CD14-positive monocyte (primary cell): ENCODE measurements at regions not wholly inside any gene's neighbourhood (a gene's known extent, or its start where the extent isn't known, plus 50 kb on each side); places are given as distances from the start of the nearest gene placed in this dataset.

Experiments used
- DNase-seq, 3 donors: peaks; one replicate each; pipeline ENCODE4 v3.0.0-alpha.2; 2011 to 2022
- H2AFZ ChIP-seq: 2 replicates; pipeline ENCODE4 v1.6.0; 2012; ENCODE audit warnings: mild to moderate bottlenecking, low read depth, low read length, inconsistent platforms; ENCODE audit not compliant: insufficient read depth, poor library complexity, severe bottlenecking
- H3K27ac ChIP-seq, 2 donors: 1 replicate in 1 of 2; 2 replicates in 1 of 2; pipeline ENCODE4 v1.5.1; 2012 to 2013; ENCODE audit warnings: low read length in 2 of 2, control low read depth in 1 of 2, inconsistent platforms in 1 of 2, low read depth in 1 of 2, mild to moderate bottlenecking in 1 of 2
- H3K27me3 ChIP-seq, 2 donors: one replicate each; pipeline versions ENCODE4 v1.6.0 to v1.6.1; 2011 to 2013; ENCODE audit warnings: low read length in 2 of 2; ENCODE audit not compliant: control insufficient read depth in 2 of 2, insufficient read depth in 2 of 2
- H3K36me3 ChIP-seq, 2 donors: replicated peaks in 1 of 2; 1 replicate in 1 of 2; 2 replicates in 1 of 2; pipeline versions ENCODE4 v1.5.1 to v1.6.1; 2012 to 2013; ENCODE audit warnings: low read length in 2 of 2, control low read depth in 1 of 2, inconsistent platforms in 1 of 2, mild to moderate bottlenecking in 1 of 2; ENCODE audit not compliant: insufficient read depth in 2 of 2, control insufficient read depth in 1 of 2
- H3K4me1 ChIP-seq, 2 donors: 1 replicate in 1 of 2; 2 replicates in 1 of 2; pipeline versions ENCODE4 v1.5.1 to v1.6.1; 2012 to 2013; ENCODE audit warnings: low read length in 2 of 2, control low read depth in 1 of 2, inconsistent platforms in 1 of 2, mild to moderate bottlenecking in 1 of 2, moderate library complexity in 1 of 2; ENCODE audit not compliant: insufficient read depth in 2 of 2, control insufficient read depth in 1 of 2
- H3K4me2 ChIP-seq: replicated peaks from 2 replicates; pipeline ENCODE3; 2012; ENCODE audit warnings: low read length, moderate library complexity, mild to moderate bottlenecking; ENCODE audit not compliant: poor library complexity, severe bottlenecking; ENCODE audit errors: extremely low read depth
- H3K4me3 ChIP-seq, 3 experiments: fragments of 200-600 bp in 1 of 3; sonication (generic) in 1 of 3; replicated peaks in 1 of 3; 1 replicate in 2 of 3; 2 replicates in 1 of 3; pipeline ENCODE4 v1.5.1; 2011 to 2013; ENCODE audit warnings: low read length in 3 of 3, mild to moderate bottlenecking in 3 of 3, control low read depth in 2 of 3, low read depth in 2 of 3, inconsistent platforms in 1 of 3, moderate library complexity in 1 of 3
- H3K79me2 ChIP-seq: 2 replicates; pipeline ENCODE4 v1.6.0; 2012; ENCODE audit warnings: mild to moderate bottlenecking, control low read depth, inconsistent platforms, low read length, moderate library complexity; ENCODE audit not compliant: insufficient read depth
- H3K9ac ChIP-seq: 2 replicates; pipeline ENCODE4 v1.6.0; 2017; ENCODE audit warnings: low read length, mild to moderate bottlenecking; ENCODE audit not compliant: insufficient read depth, poor library complexity, severe bottlenecking
- H3K9me3 ChIP-seq, 2 donors: replicated peaks in 1 of 2; 1 replicate in 1 of 2; 2 replicates in 1 of 2; pipeline versions ENCODE4 v1.5.1 to v1.6.1; 2012 to 2013; ENCODE audit warnings: low read length in 2 of 2, control low read depth in 1 of 2; ENCODE audit not compliant: control insufficient read depth in 1 of 2, insufficient read depth in 1 of 2
- H4K20me1 ChIP-seq: 2 replicates; pipeline ENCODE4 v1.6.0; 2012; ENCODE audit warnings: mild to moderate bottlenecking, low read length, control low read depth, moderate library complexity; ENCODE audit not compliant: insufficient read depth
- H3K27ac Mint-ChIP-seq, 7 donors: one replicate each; pipeline ENCODE4 v1.8.0; 2020; ENCODE audit warnings: mild to moderate bottlenecking in 7 of 7, mixed read lengths in 7 of 7, moderate library complexity in 6 of 7, inconsistent platforms in 2 of 7
- H3K27me3 Mint-ChIP-seq, 3 donors: one replicate each; pipeline ENCODE4 v1.8.0; 2021 to 2022; ENCODE audit warnings: low read depth in 3 of 3, mild to moderate bottlenecking in 3 of 3, mixed read lengths in 3 of 3, moderate library complexity in 3 of 3, inconsistent platforms in 1 of 3
- H3K36me3 Mint-ChIP-seq, 2 donors: one replicate each; pipeline ENCODE4 v1.8.0; 2020; ENCODE audit warnings: mixed read lengths in 2 of 2, inconsistent platforms in 1 of 2, mild to moderate bottlenecking in 1 of 2
- H3K4me1 Mint-ChIP-seq: one replicate; pipeline ENCODE4 v1.8.0; 2020; ENCODE audit warnings: mild to moderate bottlenecking, mixed read lengths
- H3K4me3 Mint-ChIP-seq, 2 donors: one replicate each; pipeline ENCODE4 v1.8.0; 2020; ENCODE audit warnings: mild to moderate bottlenecking in 2 of 2, mixed read lengths in 2 of 2, moderate library complexity in 1 of 2
- H3K9me3 Mint-ChIP-seq, 7 donors: one replicate each; pipeline ENCODE4 v1.8.0; 2020 to 2022; ENCODE audit warnings: mixed read lengths in 7 of 7, mild to moderate bottlenecking in 6 of 7, moderate library complexity in 6 of 7, inconsistent platforms in 2 of 7
- CTCF ChIP-seq: fragments of 200-600 bp; IDR thresholded peaks from one replicate; pipeline ENCODE4 v1.8.0; 2022; ENCODE audit warnings: antibody characterized with exemption, mild to moderate bottlenecking
- WGBS: methylation state at CpG from one replicate; pipeline ENCODE4 v1.1.5; 2013; ENCODE audit warnings: missing lambda C conversion rate; ENCODE audit not compliant: insufficient coverage; 5-methylcytosine and 5-hydroxymethylcytosine counted together
- intact Hi-C, 2 donors: fragments of 100-400 bp; cut with micrococcal nuclease; formaldehyde crosslinking; loops; one replicate each; pipeline versions ENCODE4 v1.15.0 to v1.15.1; 2023

GRCh38 chr4:128601991-128602695 is 207.4 kb upstream of the JADE1 start:
- Histone ChIP-seq H3K4me1 (no peaks in the 10 kb centered on the region), H3K36me3 (no peaks in the 10 kb centered on the region), H4K20me1 (no peaks in the 10 kb centered on the region), H3K4me3 (no peak overlapping the region), H2AFZ (no peak overlapping the region), H3K27ac (no peak overlapping the region), H3K9me3 (no peaks in the 10 kb centered on the region), H3K79me2 (no peaks in the 10 kb centered on the region), H3K27me3 (no peaks in the 10 kb centered on the region), H3K4me2 (no peak overlapping the region), H3K9ac (no peak overlapping the region)
- Mint-ChIP-seq H3K4me1 (no peaks in the 10 kb centered on the region), H3K27me3 (peaks cover 3 to 9% (median 3%) of the 10 kb centered on the region in 3 donors), H3K9me3 (peaks cover 0 to 3% (median 0%) of the 10 kb centered on the region in 7 donors), H3K36me3 (no peaks in the 10 kb centered on the region), H3K27ac (no peak overlapping the region), H3K4me3 (no peak overlapping the region)
- no peak for DNase-seq
- intact Hi-C loops: no loop called here
- TF ChIP-seq CTCF: no peak
- 78% methylated on average over 1 of the region's 1 CpG for WGBS

- H3K27me3 Mint-ChIP-seq: peaks cover 3 to 8% (median 5%) of the 10 kb centered on the region in 3 donors
- no peaks in the 10 kb centered on the region for H3K79me2 ChIP-seq
- H3K9ac ChIP-seq: no peak overlapping the region
- no peak for DNase-seq
- H3K27ac Mint-ChIP-seq: no peak overlapping the region
- no peak overlapping the region for H2AFZ ChIP-seq
- no peak for TF ChIP-seq CTCF
- H3K9me3 ChIP-seq: no peaks in the 10 kb centered on the region
- H3K36me3 Mint-ChIP-seq: no peaks in the 10 kb centered on the region
- no peaks in the 10 kb centered on the region for H3K4me1 Mint-ChIP-seq
- intact Hi-C loops: no loop called here
- peaks cover 0 to 3% (median 1%) of the 10 kb centered on the region in 7 donors for H3K9me3 Mint-ChIP-seq
- no peaks in the 10 kb centered on the region for H4K20me1 ChIP-seq
- WGBS: 84% methylated on average over 9 of the region's 14 CpGs
- no peak overlapping the region for H3K4me3 ChIP-seq
- no peaks in the 10 kb centered on the region for H3K36me3 ChIP-seq
- no peak overlapping the region for H3K4me2 ChIP-seq
- no peak overlapping the region for H3K27ac ChIP-seq
- no peaks in the 10 kb centered on the region for H3K4me1 ChIP-seq
- H3K27me3 ChIP-seq: no peaks in the 10 kb centered on the region
- H3K4me3 Mint-ChIP-seq: no peak overlapping the region
Measured at GRCh38 chr4:128600996-128601871, 208.3 kb upstream of the JADE1 start.
